NT2/D1 (cell line): ENCODE measurements at regions not wholly inside any gene's neighbourhood (a gene's known extent, or its start where the extent isn't known, plus 50 kb on each side); places are given as distances from the start of the nearest gene placed in this dataset.

Experiments
- DNase-seq: peaks from one replicate; pipeline ENCODE4 v3.0.0-alpha.2; 2011; ENCODE audit warnings: low read depth, low spot score
- H3K27me3 ChIP-seq: 2 replicates; pipeline ENCODE4 v1.6.0; 2011; ENCODE audit warnings: mild to moderate bottlenecking; ENCODE audit not compliant: insufficient read length, insufficient read depth
- H3K36me3 ChIP-seq: 2 replicates; pipeline ENCODE4 v1.6.1; 2011; ENCODE audit warnings: mild to moderate bottlenecking, low read length, mixed read lengths; ENCODE audit not compliant: insufficient read depth, insufficient read length
- H3K4me1 ChIP-seq: 2 replicates; pipeline ENCODE4 v1.5.1; 2011; ENCODE audit not compliant: insufficient read depth, insufficient read length
- H3K4me3 ChIP-seq: 2 replicates; pipeline ENCODE4 v1.5.1; 2011; ENCODE audit warnings: low read depth; ENCODE audit not compliant: insufficient read length
- H3K9ac ChIP-seq: 2 replicates; pipeline ENCODE4 v1.6.0; 2011; ENCODE audit warnings: low read depth; ENCODE audit not compliant: insufficient read length
- H3K9me3 ChIP-seq: 2 replicates; pipeline ENCODE4 v1.5.1; 2011; ENCODE audit warnings: mild to moderate bottlenecking, low read length; ENCODE audit not compliant: insufficient read depth
- SUZ12 ChIP-seq: IDR thresholded peaks from 2 replicates; pipeline ENCODE4 v1.6.1; 2011; ENCODE audit not compliant: insufficient read length, insufficient read depth; ENCODE audit errors: extremely low read depth
- YY1 ChIP-seq: IDR thresholded peaks from 2 replicates; pipeline ENCODE4 v1.6.1; 2011; ENCODE audit not compliant: insufficient read length, insufficient read depth
- ZNF274 ChIP-seq: IDR thresholded peaks from 2 replicates; pipeline ENCODE4 v1.6.1; 2011; ENCODE audit warnings: mild to moderate bottlenecking, low read depth, low read length

DNA sequence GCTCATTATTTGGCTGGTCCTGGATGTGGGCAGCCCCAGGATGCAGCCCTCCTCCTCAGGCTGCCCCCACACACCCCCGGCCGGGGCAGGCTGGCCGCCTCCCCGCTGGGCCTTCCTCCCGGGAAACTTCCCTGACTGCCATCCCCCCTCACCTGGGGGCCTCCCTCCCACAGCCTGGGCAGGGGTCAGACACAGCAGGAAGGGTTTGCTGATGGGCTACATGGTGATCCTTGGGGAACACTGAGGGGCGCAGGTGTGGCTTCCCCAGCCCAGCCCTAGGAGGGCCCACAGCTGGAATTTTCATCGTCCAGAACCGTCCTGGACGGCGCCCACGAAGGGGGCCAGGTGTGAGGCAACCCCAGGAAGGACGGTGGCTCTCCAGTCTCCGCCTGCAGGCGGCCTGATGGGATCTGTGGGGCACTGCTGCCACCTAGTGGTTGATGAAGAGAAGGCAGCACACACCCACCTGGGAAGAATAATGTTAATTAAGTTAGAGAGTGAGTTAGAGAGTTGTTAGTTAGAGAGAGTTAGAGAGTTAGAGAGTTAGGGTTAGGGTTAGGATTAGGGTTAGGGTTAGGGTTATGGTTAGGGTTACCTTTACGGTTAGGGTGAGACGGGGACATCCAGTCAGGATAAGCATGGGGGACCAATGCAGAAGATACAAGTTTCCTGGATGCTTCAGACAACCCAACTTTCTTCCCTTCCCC is 75.9 kb upstream of the PRR5 start:
- no peaks in the 10 kb centered on the region for H3K36me3 ChIP-seq
- peaks cover 5% of the 10 kb centered on the region for H3K9me3 ChIP-seq
- H3K27me3 ChIP-seq, result peaks cover 20% of the 10 kb centered on the region
- no peak overlapping the region for H3K9ac ChIP-seq
- TF ChIP-seq YY1, result no peak
- TF ChIP-seq ZNF274, result no peak
- no peak for TF ChIP-seq SUZ12
- H3K4me1 ChIP-seq, result peaks cover 23% of the 10 kb centered on the region
- no peak overlapping the region for H3K4me3 ChIP-seq
- no peak for DNase-seq

GRCh38 chr22:44625421-44625760 is 76.6 kb upstream of the PRR5 start:
- no peaks in the 10 kb centered on the region for H3K9me3 ChIP-seq
- H3K36me3 ChIP-seq, result no peaks in the 10 kb centered on the region
- peaks cover 23% of the 10 kb centered on the region for H3K4me1 ChIP-seq
- no peak for DNase-seq
- no peak overlapping the region for H3K4me3 ChIP-seq
- peaks cover 22% of the 10 kb centered on the region for H3K27me3 ChIP-seq
- H3K9ac ChIP-seq, result no peak overlapping the region
- TF ChIP-seq SUZ12 (no peak), ZNF274 (no peak), YY1 (no peak)

DNA sequence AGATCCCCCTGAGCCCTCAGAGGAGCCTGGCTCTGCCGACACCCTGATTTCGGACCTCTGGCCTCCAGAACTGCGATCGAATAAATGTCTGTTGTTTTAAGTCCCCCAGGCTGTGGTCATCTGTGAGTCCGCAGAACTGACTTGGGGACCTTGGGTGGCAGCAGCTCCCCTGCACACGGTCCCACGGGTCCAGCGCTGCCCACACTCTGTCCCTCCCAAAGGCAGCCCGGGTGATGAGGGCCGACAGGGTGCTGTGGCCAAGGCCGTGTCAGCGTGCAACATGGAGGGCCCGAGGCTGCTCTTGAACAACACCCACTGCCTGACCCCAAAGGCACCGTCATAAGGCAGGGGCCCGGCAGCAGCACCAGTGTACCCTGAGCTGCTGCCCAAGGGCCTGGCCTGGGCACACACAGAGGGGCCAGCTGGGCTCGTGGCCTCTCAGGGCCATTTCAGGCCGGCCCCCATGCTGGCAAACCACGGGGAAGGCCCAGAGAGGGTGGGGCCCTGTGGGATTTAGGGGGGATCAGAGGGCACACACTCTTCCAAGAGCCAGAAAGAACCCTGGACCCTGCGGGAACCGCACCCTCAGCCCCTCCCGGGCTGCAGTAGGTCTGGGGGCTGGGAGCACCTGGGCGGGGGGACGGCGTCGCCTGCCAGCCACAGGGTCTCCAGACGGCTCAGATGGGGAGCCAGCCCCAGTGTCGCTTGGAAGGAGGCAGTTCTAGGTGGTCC is 77.1 kb upstream of the PRR5 start:
- TF ChIP-seq YY1, result no peak
- no peak for TF ChIP-seq SUZ12
- no peak for TF ChIP-seq ZNF274
- DNase-seq, result no peak
- H3K4me1 ChIP-seq, result peaks cover 26% of the 10 kb centered on the region
- H3K36me3 ChIP-seq, result no peaks in the 10 kb centered on the region
- no peak overlapping the region for H3K9ac ChIP-seq
- H3K4me3 ChIP-seq, result no peak overlapping the region
- peaks cover 22% of the 10 kb centered on the region for H3K27me3 ChIP-seq
- H3K9me3 ChIP-seq, result no peaks in the 10 kb centered on the region

GRCh38 chr22:44623771-44624510 is 78.1 kb upstream of the PRR5 start:
- Histone ChIP-seq H3K36me3 (no peaks in the 10 kb centered on the region), H3K9ac (no peak overlapping the region), H3K4me3 (no peak overlapping the region), H3K27me3 (peaks cover 22% of the 10 kb centered on the region), H3K4me1 (peaks cover 28% of the 10 kb centered on the region), H3K9me3 (no peaks in the 10 kb centered on the region)
- TF ChIP-seq ZNF274 (no peak), YY1 (no peak), SUZ12 (no peak)
- no peak for DNase-seq

GRCh38 chr22:44622679-44623078 is 79.3 kb upstream of the PRR5 start:
- no peaks in the 10 kb centered on the region for H3K9me3 ChIP-seq
- H3K4me3 ChIP-seq, result no peak overlapping the region
- DNase-seq, result no peak
- H3K4me1 ChIP-seq, result peaks cover 22% of the 10 kb centered on the region
- TF ChIP-seq YY1 (no peak), SUZ12 (no peak), ZNF274 (no peak)
- H3K36me3 ChIP-seq, result no peaks in the 10 kb centered on the region
- peaks cover 14% of the 10 kb centered on the region for H3K27me3 ChIP-seq
- no peak overlapping the region for H3K9ac ChIP-seq

DNA sequence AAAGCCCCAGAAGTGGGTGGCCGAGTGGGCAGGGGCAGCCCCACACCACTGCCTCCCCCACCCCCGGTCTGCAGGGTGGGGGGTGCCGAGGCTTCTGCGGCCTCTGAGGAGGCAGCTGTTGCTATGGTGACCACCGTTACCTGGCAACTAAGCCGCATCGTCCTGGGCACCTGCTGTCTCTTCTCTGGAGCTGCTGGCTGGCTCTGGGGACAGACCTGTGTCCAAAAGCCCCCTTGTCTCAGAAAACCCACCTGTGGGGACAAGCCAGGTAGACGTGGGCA is 79.9 kb upstream of the PRR5 start:
- H3K27me3 ChIP-seq, result peaks cover 14% of the 10 kb centered on the region
- H3K4me3 ChIP-seq, result no peak overlapping the region
- H3K9ac ChIP-seq, result no peak overlapping the region
- no peaks in the 10 kb centered on the region for H3K36me3 ChIP-seq
- no peak for DNase-seq
- no peak for TF ChIP-seq YY1
- TF ChIP-seq ZNF274, result no peak
- TF ChIP-seq SUZ12, result no peak
- no peaks in the 10 kb centered on the region for H3K9me3 ChIP-seq
- H3K4me1 ChIP-seq, result peaks cover 19% of the 10 kb centered on the region

- TF ChIP-seq SUZ12 (no peak), YY1 (no peak), ZNF274 (no peak)
- Histone ChIP-seq H3K36me3 (no peaks in the 10 kb centered on the region), H3K4me1 (peaks cover 16% of the 10 kb centered on the region), H3K4me3 (no peak overlapping the region), H3K27me3 (peaks cover 14% of the 10 kb centered on the region), H3K9me3 (no peaks in the 10 kb centered on the region), H3K9ac (no peak overlapping the region)
- DNase-seq, result no peak
Measured at GRCh38 chr22:44621401-44622146, 80.4 kb upstream of the PRR5 start.
